Stimulated activated CD4-positive, alpha-beta T cell treated with anti-CD3 and anti-CD28 coated beads, Interleukin-2, amount 100 ng/mL, for 48 hours (primary cell): ENCODE measurements at regions not wholly inside any gene's neighbourhood (a gene's known extent, or its start where the extent isn't known, plus 50 kb on each side); places are given as distances from the start of the nearest gene placed in this dataset.
"Not testable (repeated sequence)": the region's sequence is repeated elsewhere in the genome, so short reads cannot be mapped to it uniquely, and the experiment has no call there.

Source experiments
- DNase-seq, 2 donors: peaks; one replicate each; pipeline ENCODE4 v3.0.0-alpha.2; 2020

DNA sequence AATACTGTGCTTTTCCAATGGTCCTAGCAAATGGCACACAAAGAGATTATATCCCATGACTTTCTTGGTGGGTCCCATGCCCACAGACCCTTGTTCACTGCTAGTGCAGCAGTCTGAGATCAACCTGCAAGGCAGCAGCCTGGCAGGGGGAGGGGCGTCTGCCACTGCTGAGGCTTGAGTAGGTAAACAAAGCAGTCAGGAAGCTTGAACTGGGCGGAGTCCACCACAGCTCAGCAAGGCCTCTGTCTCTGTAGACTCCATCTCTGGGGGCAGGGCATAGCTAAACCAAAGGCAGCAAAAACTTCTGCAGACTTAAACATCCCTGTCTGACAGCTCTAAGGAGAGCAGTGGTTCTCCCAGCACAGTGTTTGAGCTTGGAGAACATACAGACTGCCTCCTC, 82.9 kb downstream of the ZNF737 start:
- no peak for DNase-seq

DNA sequence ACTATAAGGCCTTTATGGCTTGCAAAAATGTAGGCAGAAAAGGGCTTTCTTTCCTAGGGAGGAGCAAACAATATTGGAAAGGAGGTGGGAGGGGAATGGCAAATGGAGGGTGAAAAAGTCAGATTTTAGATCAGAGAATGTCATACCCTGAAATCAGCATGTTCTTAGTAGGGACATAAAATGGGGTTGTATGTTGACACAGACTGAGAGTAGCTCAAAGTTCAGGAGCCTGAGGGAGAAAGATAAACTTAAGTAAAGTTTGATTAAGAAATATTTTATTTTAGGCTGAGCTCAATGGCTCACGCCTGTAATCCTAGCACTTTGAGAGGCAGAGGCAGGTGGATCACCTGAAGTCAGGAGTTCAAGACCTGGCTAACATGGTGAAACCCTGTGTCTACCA, 83.8 kb downstream of the ZNF737 start:
- DNase-seq: no peak

DNA sequence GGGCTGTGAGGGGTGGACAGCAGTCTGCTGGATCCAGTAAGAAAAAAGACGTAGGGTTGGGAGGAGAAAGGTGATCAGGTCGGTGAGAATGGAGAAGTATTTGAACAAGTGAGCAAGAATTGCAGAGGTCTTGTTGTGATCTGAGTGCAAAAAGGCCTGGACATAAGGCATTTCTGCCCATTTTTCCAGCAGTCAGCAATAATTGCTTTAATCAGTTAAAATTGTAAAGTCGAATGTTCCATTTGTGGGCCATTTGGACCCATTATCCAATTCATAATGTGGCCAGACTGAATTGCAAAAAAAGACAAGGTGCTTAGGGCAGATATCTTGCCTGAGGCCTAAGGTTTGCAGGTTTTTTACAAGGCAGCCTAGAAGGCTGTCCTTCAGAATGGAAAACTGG, 86.1 kb downstream of the ZNF737 start:
- DNase-seq: no peak

DNA sequence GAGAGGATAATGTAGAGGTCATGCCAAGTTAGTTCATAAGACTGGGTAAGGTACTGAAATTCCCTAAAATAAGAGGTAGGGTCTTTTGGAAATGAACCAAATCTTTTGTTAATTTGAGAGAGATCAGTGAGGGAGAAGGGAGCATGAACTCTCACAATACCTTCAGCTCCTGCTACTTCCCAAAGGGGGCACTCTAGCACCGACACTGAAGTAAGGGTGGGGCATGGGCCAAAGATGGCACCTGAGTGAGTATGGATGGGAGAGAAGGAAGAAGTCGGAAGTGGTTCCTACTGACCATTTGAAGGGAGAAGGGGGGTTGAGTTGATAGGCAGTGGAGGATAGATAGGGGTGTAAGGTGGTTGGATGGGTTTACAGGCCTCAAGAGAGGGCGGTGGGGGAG, 86.6 kb downstream of the ZNF737 start:
- no peak for DNase-seq

DNA sequence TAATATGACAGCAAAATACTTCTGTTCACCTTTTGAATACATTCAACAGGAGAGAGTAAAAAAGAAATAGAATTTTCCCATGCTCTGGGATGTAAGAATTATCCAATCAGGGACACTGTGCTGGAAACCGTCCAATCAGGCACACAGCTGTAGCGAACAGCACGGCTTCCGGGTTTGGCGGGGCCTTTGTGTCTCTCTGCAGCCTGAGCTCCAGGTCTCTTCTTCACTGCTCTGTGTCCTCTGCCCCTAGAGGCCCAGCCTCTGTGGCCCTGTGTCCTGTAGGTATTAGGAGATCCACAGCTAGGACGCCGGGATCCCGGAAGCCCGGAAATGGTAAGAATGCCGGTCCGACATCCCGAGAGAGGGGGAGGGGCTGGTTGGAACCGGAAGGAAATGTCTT, 92.7 kb downstream of the ZNF737 start:
- no peak for DNase-seq

DNA sequence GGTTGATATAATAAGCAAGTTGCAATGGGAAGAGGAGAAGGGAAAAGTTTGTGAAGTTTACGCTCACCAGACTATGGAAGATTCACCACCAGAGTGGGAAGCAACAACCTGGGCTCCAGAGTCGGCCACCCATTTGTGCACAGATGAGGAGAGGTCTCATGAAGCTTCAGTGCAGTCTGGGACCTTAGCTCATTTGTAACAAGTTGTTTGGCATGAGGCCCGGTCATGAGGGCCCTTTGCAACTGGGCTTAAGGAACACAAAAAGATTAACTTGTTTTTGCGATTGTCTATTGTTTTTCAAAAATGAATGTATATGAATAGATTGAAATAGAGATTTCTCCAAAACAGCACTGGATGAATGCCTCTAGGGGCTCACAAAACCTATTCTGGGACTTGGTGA, 94.2 kb downstream of the ZNF737 start:
- no peak for DNase-seq

DNA sequence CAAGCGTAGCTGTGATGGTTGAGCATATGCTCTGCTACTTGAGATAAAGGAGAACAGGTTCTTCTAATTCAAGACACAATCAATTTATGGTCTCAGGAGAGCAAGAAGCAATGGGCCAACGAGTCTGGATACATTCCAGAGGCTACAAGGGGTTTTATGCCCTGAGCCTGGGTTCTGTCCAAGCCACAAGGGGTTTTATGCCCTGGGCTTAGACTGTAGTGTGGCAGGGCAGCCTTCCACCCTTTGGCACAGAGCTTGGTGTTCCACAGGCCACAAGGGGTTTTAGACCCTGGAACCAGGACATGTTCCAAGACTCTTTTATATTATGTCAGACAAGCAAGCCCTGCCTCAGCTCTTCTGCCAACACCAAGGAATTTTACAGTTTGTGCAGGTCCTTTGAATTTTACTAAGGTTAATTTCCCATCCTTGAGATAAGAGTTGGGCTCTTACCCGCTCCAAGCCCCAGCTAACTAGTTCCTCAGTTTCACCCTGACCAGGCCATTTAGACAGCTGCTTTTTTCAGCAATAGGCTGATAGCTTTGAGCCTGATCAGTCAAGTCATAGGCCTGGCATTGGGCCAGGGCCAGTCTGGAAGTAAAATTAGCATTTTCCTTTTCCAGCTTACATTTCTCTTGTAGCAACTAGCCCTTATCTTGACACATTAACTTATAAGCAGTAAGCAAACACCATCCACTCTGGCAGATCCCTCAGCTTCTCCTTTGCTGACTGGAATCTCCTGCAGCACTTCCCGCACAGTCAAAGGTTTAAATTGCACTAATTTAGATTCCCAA, 95.0 kb downstream of the ZNF737 start:
- no peak for DNase-seq

DNA sequence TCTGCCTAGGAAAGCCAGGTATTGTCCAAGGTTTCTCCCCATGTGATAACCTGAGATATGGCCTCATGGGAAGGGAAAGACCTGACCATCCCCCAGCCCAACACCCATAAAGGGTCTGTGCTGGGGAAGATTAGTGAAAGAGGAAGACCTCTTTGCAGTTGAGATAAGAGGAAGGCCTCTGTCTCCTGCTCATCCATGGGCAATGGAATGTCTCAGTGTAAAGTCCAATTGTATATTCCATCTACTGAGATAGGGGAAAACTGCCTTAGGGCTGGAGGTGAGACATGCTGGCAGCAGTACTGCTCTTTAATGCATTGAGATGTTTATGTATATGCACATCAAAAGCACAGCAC, 99.0 kb downstream of the ZNF737 start:
- DNase-seq: not testable (repeated sequence)

DNA sequence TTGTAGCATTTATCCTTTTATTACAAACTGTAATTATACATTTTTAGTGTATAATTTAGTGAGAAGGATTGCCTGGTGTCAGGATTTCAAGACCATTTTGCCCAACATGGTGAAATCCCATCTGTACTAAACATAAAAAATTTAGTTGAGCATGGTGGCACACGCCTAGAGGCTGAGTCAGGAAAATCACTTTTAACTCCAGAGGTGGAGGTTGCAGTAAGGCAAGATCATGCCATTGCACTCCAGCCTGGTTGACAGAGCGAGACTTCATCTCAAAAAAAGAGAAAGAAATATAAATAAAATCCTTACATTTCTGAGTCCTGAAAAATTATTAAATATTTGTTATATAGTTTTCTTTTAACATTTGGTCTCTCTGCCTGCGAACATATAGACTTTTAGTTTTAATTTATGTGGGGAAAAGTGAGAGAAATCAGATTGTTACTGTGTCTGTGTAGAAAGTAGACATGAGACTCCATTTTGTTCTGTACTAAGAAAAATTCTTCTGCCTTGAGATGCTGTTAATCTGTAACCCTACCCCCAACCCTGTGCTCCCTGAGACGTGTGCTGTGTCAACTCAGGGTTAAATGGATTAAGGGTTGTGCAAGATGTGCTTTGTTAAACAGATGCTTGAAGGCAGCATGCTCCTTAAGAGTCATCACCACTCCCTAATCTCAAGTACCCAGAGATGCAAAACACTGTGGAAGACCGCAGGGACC, 99.5 kb downstream of the ZNF737 start:
- not testable (repeated sequence) for DNase-seq

DNA sequence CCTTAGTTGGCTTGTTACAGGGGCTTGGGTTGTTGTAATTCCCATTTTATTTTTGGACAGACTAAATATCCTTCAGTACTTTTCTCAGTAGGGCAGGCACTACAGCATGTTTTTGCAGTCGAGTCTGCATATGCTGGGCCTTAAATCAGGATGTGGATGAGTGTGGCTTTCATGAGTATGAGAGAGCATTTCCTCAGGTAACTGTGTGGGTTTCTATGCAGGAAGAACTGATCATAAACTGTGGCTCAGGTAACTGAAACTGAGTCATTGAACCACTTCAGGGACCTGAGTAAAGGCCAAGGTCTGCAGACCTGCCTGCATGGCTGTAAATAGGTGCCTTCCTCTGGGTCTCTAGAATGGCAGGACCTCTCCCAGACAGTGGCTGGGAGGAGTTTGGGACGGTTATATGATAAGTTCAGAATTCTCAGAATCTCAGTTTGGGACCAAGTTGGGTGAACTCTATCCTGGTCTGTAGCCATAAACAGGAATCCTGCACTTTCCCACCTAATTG, 112.1 kb downstream of the ZNF737 start:
- DNase-seq: no peak

DNA sequence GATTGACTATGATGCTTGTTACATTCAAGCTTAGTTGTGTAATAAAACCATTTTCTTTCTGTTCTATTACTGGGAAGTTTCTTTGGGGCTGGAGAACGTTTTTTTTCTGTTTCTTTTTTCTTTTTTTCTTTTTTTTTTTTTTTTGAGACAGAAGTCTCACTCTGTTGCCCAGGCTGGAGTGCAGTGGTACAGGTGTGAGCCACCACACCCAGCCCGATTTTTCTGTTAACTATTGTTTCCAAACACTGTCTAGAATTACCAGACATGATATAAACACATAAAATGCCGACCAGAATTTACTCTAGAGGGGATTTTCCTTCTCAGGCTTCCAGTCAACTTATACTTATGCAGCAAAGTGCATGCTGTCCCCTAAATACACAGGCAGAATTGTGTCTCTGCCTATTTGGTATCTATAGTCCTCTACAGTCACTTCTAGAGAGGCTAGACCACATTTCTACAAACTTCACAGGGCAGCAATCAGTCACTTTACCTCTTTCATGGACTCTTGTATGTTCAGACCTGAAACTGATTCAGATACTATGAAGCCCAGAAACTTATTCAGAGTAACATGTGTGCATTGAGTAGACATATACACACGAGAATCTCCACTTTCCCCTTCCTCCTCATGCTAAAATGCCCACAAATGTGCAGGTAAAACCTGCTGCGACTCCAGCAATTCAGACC, 121.2 kb downstream of the ZNF737 start:
- DNase-seq: no peak

DNA sequence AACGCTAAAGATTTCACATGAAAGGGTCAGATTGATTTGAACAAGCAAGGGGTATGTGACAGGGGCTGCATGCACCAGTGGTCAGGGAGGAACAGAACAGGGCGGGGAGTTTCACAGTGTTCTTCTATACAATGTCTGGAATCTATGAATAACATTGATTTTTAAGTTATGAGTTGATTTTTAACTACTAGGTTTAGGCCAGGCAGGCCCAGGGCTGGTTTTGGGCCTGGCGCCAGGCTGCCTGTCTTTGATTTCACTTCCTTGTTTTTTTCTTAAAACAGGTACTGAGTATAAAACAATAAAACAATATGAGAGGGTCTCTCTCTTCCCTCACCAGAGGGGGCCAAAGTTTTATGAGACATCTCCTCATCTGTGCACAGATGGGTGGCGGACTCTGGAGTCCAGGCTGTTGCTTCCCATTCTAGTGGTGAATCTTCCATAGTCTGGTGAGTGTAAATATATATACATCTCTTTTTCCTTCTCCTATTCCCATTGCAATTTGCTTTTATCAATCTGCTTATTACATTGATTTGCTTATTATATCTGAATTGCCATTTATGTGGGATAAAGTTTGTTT, 133.2 kb downstream of the ZNF737 start:
- DNase-seq: not testable (repeated sequence)

DNA sequence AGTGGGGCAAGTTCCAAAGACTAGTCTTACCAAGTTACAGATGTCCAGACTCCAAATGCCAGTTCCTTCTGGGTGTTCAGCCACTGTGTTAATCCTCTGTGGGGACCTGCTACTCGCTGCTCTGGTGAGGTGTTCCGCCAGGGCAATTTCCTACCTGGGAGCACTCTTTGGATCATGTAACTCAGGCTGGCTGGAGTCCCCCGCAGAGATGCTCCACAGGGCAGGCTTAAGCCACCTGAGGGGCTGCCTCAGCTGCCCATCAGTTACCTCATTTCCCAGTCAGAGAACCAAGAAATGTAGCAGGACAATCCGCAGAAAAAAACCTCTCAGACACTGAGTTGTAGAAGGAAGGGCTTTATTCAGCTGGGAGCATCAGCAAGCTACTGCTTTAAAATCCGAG, 133.8 kb downstream of the ZNF737 start:
- no peak for DNase-seq

DNA sequence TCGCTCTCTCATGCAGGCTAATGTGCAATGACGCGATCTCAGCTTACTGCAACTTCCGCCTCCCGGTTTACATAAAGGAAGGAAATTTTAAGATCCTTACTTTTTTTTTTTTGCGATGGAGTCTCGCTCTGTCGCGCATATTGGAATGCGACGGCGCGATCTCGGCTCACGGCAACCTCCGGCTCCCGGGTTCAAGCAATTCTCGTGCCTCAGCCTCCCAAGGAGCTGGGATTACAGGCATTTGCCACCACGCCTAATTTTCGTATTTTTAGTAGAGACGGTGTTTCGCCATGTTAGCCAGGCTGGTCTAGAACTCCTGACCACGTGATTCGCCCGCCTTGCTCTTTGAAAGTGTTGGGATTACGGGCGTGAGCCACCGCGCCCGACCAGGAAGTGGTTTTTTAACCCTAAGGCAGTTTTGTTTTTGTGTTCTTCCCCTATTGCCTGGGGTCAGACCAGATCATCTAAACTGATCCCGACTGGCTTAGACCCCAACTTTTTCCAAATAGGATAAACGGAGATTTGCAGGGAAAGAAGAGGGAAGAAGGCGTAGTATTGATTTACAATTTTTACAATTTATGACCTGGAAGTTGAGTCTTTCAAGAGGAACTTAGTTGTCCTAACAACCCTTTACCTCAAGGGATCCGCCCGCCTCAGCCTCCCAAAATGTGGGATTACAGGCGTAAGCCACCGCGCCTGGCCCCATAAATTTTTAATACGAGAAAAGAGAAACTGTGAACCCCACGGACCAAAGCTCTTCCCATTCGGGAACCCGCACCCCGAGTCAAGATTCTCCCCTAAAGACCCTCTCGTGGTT, 142.0 kb downstream of the ZNF737 start:
- peak; percentile 10 to 12 for DNase-seq

DNA sequence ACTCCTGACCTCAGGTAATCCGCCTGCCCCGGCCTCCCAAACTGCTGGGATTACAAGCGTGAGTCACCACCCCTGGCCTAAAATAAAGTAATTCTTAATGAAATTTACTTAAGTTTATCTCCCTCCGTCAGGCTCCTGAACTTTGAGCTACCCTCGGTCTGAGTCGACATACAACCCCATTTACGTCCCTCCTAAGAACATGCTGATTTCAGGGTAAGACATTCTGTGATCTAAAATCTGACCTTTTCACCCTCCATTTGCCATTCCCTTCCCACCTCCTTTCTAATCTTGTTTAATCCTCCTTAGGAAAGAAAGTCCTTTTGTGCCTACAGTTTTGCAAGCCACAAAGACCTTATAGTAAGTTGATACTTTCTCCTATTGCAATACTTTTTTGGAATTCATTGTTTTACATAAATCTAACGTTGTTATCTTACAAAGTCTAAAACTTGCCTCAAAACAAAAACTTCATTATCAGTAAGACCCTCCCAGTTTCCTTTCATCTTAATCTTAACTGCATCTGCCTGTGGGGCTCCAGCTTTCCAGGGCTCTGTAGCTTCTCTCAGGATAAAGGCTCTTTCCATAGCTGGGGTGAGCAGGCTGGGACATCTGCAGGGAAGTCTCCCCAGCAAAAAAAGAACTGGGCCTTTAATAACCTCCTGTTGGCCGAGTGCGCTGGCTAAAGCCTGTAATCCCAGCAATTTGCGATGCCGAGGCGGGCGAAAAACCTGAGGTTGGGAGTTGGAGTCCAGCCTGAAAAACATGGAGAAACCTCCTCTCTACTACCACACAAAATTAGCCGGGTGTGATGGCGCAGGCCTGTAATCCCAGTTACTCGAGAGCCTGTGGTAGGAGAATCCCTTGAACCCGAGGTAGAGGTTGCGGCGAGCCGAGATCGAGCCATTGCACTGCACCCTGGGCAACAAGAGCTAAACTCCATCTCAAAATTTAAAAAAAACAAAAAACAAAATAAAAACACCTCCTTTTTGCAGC, 143.1 kb downstream of the ZNF737 start:
- DNase-seq: no peak

DNA sequence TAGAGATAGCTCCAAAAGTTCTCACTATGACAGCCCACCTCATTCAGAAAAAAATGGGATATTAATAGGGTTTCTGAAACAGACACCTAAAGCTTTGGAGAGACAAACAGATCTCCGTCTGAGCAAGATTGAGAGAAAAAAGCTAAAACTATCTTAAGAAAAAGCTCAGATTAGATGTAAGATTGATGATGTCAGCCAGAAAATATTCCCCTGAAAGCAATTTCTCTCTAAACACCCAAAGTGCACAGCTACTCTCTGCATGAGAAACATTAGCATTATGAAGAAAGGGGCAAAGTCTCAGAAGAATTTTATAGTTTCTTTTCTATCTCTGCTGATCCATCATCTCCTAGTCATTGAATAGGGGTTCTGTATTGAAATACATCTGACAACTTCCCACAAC, 148.9 kb downstream of the ZNF737 start:
- no peak for DNase-seq

DNA sequence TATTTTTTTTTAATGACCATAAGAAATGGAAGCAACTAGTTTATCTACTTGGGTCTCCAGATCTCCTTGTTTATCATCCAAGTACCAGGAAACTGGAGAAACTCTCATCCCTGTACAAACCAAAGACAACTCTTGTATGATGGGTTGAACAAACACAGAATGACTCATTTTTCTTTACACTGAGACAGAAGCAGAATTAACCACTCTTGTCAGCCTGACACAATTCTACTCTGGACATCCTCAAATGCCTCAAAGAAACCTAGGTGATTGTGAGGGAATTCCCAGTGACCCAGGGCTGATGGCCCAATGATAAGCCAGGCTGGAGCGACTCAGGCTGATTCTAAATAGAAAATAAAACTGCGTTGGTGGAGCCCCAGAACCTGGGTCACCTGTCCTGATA, 151.5 kb downstream of the ZNF737 start:
- no peak for DNase-seq

DNA sequence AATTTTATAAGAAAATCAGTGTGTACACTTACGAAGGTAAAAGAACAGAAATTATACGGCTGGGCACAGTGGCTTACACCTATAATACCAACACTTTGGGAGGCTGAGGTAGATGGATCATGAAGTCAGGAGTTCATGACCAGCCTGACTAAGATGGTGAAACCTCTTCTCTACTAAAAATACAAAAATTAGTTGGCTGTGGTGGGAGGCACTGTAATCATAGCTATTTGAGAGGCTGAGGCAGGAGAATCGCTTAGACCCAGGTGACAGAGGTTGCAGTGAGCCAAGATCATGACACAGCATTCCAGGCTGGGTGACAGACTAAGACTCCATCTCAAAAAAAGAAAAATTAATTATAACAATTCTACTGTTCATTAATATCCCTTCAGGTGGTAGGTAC, 151.9 kb downstream of the ZNF737 start:
- no peak for DNase-seq

DNA sequence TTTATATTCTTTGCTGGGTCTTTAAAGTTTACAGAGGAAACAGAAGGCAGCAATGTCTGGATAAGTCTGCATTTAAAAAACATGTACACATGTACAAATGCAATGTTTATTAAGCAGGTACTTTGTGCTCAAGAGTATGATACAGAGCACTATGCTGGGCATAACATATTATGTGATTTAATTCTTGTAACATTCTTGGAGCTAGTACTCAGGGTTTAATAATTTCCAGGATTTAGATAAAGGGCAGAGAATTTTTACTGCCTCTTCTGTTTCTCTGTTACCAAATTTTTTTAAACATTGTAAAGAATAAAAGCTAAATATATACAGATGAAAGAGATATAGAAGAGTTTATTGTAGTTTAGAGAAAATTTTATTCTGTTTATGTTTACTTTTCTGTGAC, 152.7 kb downstream of the ZNF737 start:
- no peak for DNase-seq

DNA sequence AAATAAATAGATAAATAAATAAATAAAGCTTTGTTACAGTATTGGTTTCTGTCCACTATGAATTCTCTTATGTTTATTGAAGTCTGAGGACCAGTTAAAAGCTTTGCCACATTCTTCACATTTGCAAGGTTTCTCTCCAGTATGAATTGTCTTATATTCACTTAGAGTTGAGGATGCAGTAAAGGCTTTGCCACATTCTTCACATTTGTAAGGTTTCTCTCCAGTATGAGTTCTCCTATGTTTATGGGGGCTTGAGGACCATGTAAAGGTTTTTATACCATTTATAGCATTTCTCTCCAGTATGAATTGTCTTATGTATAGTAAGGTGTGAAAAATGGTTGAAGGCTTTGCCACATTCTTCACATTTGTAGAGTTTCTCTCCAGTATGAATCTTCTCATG, 168.3 kb downstream of the ZNF737 start:
- no peak for DNase-seq

DNA sequence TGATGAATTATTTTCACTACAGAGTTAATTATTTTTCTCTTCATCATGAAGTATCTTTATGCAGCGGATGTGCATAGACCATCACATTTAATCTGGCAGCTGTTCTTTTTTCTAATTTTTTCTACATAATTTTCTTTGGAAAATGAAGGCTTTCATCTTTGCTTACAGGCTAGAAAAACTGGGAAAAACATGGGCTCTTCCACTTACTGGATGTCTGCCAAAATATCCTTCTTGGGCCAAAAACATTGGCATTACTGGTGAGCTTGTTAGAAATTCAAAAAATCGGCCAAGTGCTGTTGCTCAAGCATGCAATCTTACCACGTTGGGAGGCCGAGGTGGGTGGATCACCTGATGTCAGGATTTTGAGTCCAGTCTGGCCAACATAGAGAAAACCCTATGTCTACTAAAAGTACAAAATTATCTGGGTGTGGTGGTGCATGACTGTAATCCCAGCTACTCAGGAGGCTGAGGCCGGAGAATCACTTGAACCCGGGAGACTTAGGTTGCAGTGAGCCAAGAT, 176.8 kb downstream of the ZNF737 start:
- DNase-seq: no peak
